Colonic mucosa (tissue), 4 donors: ENCODE measurements at regions not wholly inside any gene's neighbourhood (a gene's known extent, or its start where the extent isn't known, plus 50 kb on each side); places are given as distances from the start of the nearest gene placed in this dataset.

ENCODE experiments used
- DNase-seq: peaks from one replicate; pipeline ENCODE4 v3.0.0-alpha.2; 2020
- H3K27ac ChIP-seq: fragments of 200-600 bp; one replicate; pipeline ENCODE4 v1.8.0; 2021
- H3K27me3 ChIP-seq: fragments of 200-600 bp; one replicate; pipeline ENCODE4 v1.8.0; 2021
- H3K36me3 ChIP-seq: fragments of 200-600 bp; one replicate; pipeline ENCODE4 v1.8.0; 2021
- H3K4me1 ChIP-seq: fragments of 200-600 bp; one replicate; pipeline ENCODE4 v1.8.0; 2021; ENCODE audit warnings: mild to moderate bottlenecking
- H3K4me3 ChIP-seq: fragments of 200-600 bp; one replicate; pipeline ENCODE4 v1.8.0; 2021
- H3K9ac ChIP-seq, 2 donors: one replicate each; pipeline ENCODE4 v1.7.0; 2013; ENCODE audit warnings: control low read depth in 2 of 2, low read depth in 2 of 2, low read length in 2 of 2
- H3K9me3 ChIP-seq: fragments of 200-600 bp; one replicate; pipeline ENCODE4 v1.8.0; 2021
- intact Hi-C: fragments of 100-400 bp; cut with DNase I; formaldehyde crosslinking; loops from one replicate; pipeline ENCODE4 v1.14.1; 2022
- TF ChIP-seq, protein P1 (sequence below): fragments of 200-600 bp; IDR thresholded peaks from one replicate; pipeline ENCODE4 v1.8.0; 2022; ENCODE audit warnings: antibody characterized with exemption, mild to moderate bottlenecking
- donor health status: healthy.
- donor health status: DM: no; HTN: no; CAD: no.
- donor health status: DM: no; HTN: no; CAD: no.

DNA sequence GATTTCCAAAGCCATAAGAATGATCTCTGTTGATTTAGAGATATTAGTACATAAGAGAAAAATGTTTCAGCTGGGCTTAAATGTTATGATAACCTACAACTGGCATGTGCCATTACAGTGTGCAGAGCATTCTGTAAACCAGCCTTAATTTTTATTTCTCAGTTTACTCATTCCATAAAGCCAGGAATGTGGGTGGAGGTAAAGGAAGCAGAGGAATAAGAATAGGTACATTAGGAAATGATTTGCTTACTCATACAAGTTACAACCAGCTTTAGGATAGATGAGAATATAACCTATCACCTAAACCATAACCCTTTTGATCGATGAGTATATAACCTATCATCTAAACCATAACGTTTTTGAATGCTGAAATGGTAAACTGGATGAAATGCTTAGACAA lies 1394.7 kb upstream of the ACVR2A start:
- Histone ChIP-seq H3K4me1 (no peaks in the 10 kb centered on the region), H3K27ac (no peak overlapping the region), H3K9me3 (no peaks in the 10 kb centered on the region), H3K27me3 (no peaks in the 10 kb centered on the region), H3K4me3 (no peak overlapping the region), H3K36me3 (no peaks in the 10 kb centered on the region), H3K9ac (no peak overlapping the region)
- intact Hi-C loops = no loop called here
- no peak for DNase-seq
- TF ChIP-seq, protein P1, sequence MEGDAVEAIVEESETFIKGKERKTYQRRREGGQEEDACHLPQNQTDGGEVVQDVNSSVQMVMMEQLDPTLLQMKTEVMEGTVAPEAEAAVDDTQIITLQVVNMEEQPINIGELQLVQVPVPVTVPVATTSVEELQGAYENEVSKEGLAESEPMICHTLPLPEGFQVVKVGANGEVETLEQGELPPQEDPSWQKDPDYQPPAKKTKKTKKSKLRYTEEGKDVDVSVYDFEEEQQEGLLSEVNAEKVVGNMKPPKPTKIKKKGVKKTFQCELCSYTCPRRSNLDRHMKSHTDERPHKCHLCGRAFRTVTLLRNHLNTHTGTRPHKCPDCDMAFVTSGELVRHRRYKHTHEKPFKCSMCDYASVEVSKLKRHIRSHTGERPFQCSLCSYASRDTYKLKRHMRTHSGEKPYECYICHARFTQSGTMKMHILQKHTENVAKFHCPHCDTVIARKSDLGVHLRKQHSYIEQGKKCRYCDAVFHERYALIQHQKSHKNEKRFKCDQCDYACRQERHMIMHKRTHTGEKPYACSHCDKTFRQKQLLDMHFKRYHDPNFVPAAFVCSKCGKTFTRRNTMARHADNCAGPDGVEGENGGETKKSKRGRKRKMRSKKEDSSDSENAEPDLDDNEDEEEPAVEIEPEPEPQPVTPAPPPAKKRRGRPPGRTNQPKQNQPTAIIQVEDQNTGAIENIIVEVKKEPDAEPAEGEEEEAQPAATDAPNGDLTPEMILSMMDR = no peak

DNA sequence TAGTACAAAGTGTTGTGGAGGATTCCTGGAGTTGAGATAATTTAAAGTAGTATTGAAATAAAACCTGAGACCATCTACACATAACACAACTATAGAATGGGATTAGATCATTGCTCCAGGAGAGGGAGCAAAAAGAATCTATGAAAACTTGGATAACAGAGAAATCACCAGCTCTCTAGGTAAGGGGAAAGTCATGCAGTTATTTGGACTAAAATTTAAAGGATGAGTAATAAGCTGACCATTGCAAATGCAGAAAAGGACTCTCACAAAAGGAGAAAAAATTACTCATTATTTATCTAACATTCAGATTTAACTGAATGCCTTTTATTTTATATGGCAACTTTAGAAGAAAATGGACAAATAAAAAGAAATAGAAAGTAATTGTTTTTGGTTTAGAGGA lies 1399.8 kb upstream of the ACVR2A start:
- no peak overlapping the region for H3K4me3 ChIP-seq
- H3K27me3 ChIP-seq = no peaks in the 10 kb centered on the region
- no peaks in the 10 kb centered on the region for H3K36me3 ChIP-seq
- no peak overlapping the region for H3K9ac ChIP-seq
- H3K27ac ChIP-seq = no peak overlapping the region
- no peaks in the 10 kb centered on the region for H3K4me1 ChIP-seq
- intact Hi-C loops = no loop called here
- DNase-seq = no peak
- TF ChIP-seq, protein P1 = no peak
- no peaks in the 10 kb centered on the region for H3K9me3 ChIP-seq

DNA sequence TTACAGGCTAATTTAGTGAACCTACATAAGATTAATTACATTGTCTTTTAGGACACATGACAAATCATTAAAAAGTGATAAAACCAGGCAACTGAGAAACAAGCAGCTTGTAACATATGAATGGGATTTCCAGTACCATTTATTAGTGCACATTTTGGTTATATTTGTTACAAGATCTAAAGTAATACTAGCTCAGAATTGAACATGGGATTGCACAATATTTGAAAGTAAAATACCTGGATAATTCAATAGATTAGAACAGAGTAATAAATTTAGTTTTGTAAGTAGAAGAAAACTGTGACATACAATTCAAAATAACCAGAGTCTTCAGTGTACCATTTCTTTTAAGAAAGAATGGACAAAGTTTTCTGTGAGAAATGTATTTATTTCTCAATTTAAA lies 1400.7 kb upstream of the ACVR2A start:
- H3K9ac ChIP-seq = no peak overlapping the region
- no peaks in the 10 kb centered on the region for H3K9me3 ChIP-seq
- intact Hi-C loops = no loop called here
- TF ChIP-seq, protein P1 = no peak
- no peak overlapping the region for H3K27ac ChIP-seq
- no peak for DNase-seq
- no peak overlapping the region for H3K4me3 ChIP-seq
- H3K36me3 ChIP-seq = no peaks in the 10 kb centered on the region
- H3K4me1 ChIP-seq = no peaks in the 10 kb centered on the region
- no peaks in the 10 kb centered on the region for H3K27me3 ChIP-seq

DNA sequence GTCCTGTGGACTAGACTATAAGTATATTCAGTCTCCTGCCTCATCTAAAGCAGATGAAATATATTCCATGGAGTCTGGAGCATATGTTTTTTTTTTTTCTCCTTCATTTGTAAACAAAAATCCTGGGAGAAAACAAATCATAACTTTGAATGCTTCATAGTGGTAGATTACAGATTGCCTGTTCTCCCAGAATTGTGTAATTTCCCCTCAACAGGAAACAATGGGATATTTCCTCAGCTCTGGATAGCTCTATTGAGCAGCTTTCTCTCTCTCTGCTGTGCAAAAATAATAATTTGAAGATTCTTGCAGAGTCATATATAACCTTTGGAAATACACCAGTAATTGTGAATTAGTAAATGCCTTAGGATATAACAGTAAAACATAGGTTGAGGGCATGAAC lies 1406.6 kb upstream of the ACVR2A start:
- TF ChIP-seq, protein P1 = no peak
- no peaks in the 10 kb centered on the region for H3K36me3 ChIP-seq
- intact Hi-C loops = no loop called here
- no peak for DNase-seq
- no peaks in the 10 kb centered on the region for H3K4me1 ChIP-seq
- no peak overlapping the region for H3K4me3 ChIP-seq
- no peaks in the 10 kb centered on the region for H3K9me3 ChIP-seq
- H3K9ac ChIP-seq = no peak overlapping the region
- H3K27ac ChIP-seq = no peak overlapping the region
- H3K27me3 ChIP-seq = no peaks in the 10 kb centered on the region

DNA sequence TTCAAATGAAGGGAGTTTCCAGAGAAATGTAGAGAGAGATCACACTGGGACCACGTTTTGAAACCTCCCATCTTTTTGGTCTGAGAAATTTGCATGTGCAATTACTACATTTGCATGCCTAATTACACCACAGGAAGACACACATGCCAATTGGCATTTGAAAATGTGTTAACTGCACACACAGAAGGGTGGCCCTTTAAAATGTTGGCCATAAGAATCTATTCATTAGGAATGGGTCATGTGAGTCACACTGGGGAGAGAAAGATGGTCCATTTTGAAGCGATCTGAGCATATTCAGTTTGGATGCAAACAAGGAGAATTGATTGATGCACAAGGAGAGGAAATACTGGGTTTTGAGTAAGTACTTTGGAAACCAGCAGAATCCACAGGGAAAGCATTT lies 1407.1 kb upstream of the ACVR2A start:
- Histone ChIP-seq H3K9me3 (no peaks in the 10 kb centered on the region), H3K4me3 (no peak overlapping the region), H3K9ac (no peak overlapping the region), H3K36me3 (no peaks in the 10 kb centered on the region), H3K27ac (no peak overlapping the region), H3K27me3 (no peaks in the 10 kb centered on the region), H3K4me1 (no peaks in the 10 kb centered on the region)
- TF ChIP-seq, protein P1 = no peak
- no peak for DNase-seq
- intact Hi-C loops = no loop called here
